ENCODE measurements at regions not wholly inside any gene's neighbourhood (a gene's known extent, or its start where the extent isn't known, plus 50 kb on each side); places are given as distances from the start of the nearest gene placed in this dataset.

DNA sequence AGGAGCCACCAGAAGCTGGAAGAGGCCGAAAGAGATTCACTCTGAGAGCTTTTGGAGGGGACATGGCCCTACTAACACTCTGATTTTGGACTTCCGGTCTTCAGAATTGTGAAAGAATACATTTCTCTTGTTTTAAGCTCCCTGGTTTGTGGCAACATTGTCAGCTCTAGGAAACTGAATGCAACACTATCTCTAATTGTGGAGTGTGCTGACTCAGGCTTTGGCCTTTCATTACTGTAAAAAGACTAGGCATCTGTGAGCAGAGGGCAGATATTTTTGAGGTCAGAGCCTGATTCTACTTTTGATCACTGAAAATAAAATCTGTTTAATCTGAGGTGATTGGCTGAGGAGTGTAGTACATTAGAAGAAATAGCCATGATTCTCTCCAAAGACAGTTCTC is 185.4 kb upstream of the FAM98A start:
- Histone ChIP-seq H3K27me3 (no peaks in the 10 kb centered on the region), H3K9me3 (no peaks in the 10 kb centered on the region), H3K4me3 (ENCODE audit: low read depth, low read length) (no peak overlapping the region), H3K4me1 (no peaks in the 10 kb centered on the region), H3K36me3 (no peaks in the 10 kb centered on the region)
- DNase-seq = no peak
- TF ChIP-seq, protein P1, sequence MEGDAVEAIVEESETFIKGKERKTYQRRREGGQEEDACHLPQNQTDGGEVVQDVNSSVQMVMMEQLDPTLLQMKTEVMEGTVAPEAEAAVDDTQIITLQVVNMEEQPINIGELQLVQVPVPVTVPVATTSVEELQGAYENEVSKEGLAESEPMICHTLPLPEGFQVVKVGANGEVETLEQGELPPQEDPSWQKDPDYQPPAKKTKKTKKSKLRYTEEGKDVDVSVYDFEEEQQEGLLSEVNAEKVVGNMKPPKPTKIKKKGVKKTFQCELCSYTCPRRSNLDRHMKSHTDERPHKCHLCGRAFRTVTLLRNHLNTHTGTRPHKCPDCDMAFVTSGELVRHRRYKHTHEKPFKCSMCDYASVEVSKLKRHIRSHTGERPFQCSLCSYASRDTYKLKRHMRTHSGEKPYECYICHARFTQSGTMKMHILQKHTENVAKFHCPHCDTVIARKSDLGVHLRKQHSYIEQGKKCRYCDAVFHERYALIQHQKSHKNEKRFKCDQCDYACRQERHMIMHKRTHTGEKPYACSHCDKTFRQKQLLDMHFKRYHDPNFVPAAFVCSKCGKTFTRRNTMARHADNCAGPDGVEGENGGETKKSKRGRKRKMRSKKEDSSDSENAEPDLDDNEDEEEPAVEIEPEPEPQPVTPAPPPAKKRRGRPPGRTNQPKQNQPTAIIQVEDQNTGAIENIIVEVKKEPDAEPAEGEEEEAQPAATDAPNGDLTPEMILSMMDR (IDR thresholded peaks at IDR 0.05; ENCODE audit: low read depth, low read length) = no peak

DNA sequence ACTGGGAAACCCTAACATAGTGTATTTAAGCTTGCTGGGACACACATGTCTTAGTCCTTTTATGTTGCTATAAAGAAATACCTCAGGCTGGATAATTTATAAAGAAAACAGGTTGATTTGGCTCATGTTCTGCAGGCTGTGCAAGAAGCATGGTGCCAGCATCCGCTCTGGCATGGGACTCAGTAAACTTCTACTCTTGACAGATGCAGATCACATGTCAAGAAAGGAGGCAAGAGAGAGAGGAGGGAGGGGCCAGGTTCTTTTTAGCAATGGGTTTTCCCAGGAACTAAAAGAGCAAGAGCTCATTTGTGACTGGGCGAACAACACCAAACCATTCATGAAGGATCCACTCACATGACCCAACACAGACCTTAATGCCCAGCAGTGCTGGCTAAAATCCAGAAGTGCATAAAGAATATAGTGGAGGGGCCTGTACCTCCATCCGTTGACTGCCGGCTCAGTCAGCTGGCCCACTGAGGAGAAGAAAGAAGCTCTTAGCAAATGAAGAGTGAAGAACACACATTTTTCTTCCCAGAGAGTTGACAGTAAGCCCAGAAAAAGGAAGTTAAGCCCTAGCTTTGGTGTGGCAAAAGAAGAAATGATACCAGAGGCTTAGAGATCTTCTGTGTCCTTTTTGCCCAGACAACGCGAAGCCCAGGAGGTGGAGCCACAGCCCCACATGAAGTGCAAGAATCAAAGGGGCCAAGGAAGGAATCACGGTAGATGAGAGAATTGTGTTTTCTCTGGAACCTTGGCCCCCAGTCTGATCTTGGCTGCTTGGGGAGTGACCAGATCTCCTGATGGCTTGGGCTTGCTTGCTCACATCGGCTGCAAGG is 183.5 kb upstream of the FAM98A start:
- no peak for DNase-seq
- H3K4me1 ChIP-seq = no peaks in the 10 kb centered on the region
- no peaks in the 10 kb centered on the region for H3K36me3 ChIP-seq
- no peaks in the 10 kb centered on the region for H3K9me3 ChIP-seq
- TF ChIP-seq, protein P1 (IDR thresholded peaks at IDR 0.05; ENCODE audit: low read depth, low read length) = peak; percentile 10; the same call in 1 of the 2 replicates
- no peak overlapping the region for H3K4me3 ChIP-seq (ENCODE audit: low read depth, low read length)
- H3K27me3 ChIP-seq = no peaks in the 10 kb centered on the region

DNA sequence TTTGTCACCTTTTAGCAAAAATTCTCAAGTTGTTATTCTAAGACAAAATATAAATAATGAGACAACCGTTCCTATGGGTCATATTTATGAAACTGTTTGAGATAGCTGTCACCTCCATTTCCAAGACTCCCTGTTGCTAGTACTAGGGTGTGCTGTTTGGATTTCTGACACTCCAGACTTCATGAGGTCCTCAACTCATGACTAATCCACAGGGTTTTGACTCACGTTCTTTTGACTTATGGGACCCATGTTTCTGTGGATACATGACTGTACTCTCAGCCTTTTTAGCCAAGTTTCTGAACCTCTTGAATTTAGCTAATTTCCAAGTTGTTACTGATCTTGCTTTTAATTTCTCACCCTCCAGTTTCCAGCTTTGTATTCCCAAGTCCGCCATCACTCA is 178.7 kb upstream of the FAM98A start:
- no peaks in the 10 kb centered on the region for H3K4me1 ChIP-seq
- no peaks in the 10 kb centered on the region for H3K27me3 ChIP-seq
- H3K9me3 ChIP-seq = no peaks in the 10 kb centered on the region; the same call in 1 of the 2 replicates
- DNase-seq = no peak
- TF ChIP-seq, protein P1 (IDR thresholded peaks at IDR 0.05; ENCODE audit: low read depth, low read length) = no peak
- H3K36me3 ChIP-seq = no peaks in the 10 kb centered on the region
- no peak overlapping the region for H3K4me3 ChIP-seq (ENCODE audit: low read depth, low read length)

DNA sequence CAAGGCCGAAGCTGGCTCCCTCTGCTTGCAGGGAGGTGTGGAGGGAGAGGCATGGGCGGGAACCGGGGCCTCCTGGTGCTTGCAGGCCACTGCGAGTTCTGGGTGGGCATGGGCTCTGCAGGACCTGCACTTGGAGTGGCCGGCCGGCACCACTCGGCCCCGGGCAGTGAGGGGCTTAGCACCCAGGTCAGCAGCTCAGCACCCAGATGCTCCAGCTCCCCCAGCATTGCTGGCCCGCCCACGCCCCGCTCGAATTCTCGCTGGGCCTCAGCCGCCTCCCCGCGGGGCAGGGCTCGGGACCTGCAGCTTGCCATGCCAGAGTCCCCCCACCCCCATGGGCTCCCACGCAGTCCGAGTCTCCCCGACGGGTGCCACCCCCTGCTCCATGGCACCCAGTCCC is 176.2 kb upstream of the FAM98A start:
- Histone ChIP-seq H3K4me1 (no peaks in the 10 kb centered on the region), H3K36me3 (no peaks in the 10 kb centered on the region), H3K27me3 (no peaks in the 10 kb centered on the region), H3K4me3 (ENCODE audit: low read depth, low read length) (no peak overlapping the region), H3K9me3 (no peaks in the 10 kb centered on the region; the same call in 1 of the 2 replicates)
- DNase-seq = no peak
- TF ChIP-seq, protein P1 (IDR thresholded peaks at IDR 0.05; ENCODE audit: low read depth, low read length) = no peak

- DNase-seq = no peak
- TF ChIP-seq, protein P1 (IDR thresholded peaks at IDR 0.05; ENCODE audit: low read depth, low read length) = no peak
- H3K4me1 ChIP-seq = no peaks in the 10 kb centered on the region
- H3K27me3 ChIP-seq = no peaks in the 10 kb centered on the region
- no peak overlapping the region for H3K4me3 ChIP-seq (ENCODE audit: low read depth, low read length)
- no peaks in the 10 kb centered on the region; the same call in 1 of the 2 replicates for H3K9me3 ChIP-seq
- no peaks in the 10 kb centered on the region for H3K36me3 ChIP-seq
These were observed 170.9 kb upstream of the FAM98A start for GRCh38 chr2:33770023-33770422.

- Histone ChIP-seq H3K9me3 (no peaks in the 10 kb centered on the region), H3K4me1 (no peaks in the 10 kb centered on the region), H3K27me3 (no peaks in the 10 kb centered on the region), H3K4me3 (ENCODE audit: low read depth, low read length) (no peak overlapping the region), H3K36me3 (no peaks in the 10 kb centered on the region)
- no peak for DNase-seq
- TF ChIP-seq, protein P1 (IDR thresholded peaks at IDR 0.05; ENCODE audit: low read depth, low read length) = no peak
These were observed 167.1 kb upstream of the FAM98A start for GRCh38 chr2:33766175-33766574.
